GM18520 (cell line): ENCODE measurements at regions not wholly inside any gene's neighbourhood (a gene's known extent, or its start where the extent isn't known, plus 50 kb on each side); places are given as distances from the start of the nearest gene placed in this dataset.
"Not testable (repeated sequence)": the region's sequence is repeated elsewhere in the genome, so short reads cannot be mapped to it uniquely, and the experiment has no call there.

Experiments
- ATAC-seq: cut with Tn5 transposase; IDR thresholded peaks from one replicate; pipeline ENCODE4 v1.9.1; 2021; ENCODE audit not compliant: unreplicated experiment

GRCh38 chr6:22738194-22738593, 168.8 kb downstream of the HDGFL1 start:
- ATAC-seq, result no peak

GRCh38 chr6:22747571-22747970, 178.2 kb downstream of the HDGFL1 start:
- no peak for ATAC-seq

- ATAC-seq, result no peak
Observed at GRCh38 chr6:22748681-22749080, 179.3 kb downstream of the HDGFL1 start.

- ATAC-seq, result no peak
Observed at GRCh38 chr6:22749696-22750095, 180.3 kb downstream of the HDGFL1 start.

GRCh38 chr6:22751223-22751622, 181.9 kb downstream of the HDGFL1 start:
- ATAC-seq, result no peak

- ATAC-seq, result no peak
Observed at GRCh38 chr6:22752522-22752921, 183.2 kb downstream of the HDGFL1 start.

GRCh38 chr6:22754061-22754460, 184.7 kb downstream of the HDGFL1 start:
- ATAC-seq, result no peak

- ATAC-seq, result no peak
Observed at GRCh38 chr6:22755605-22756004, 186.2 kb downstream of the HDGFL1 start.

GRCh38 chr6:22756365-22756764, 187.0 kb downstream of the HDGFL1 start:
- no peak for ATAC-seq

- no peak for ATAC-seq
Observed at GRCh38 chr6:22764496-22764895, 195.1 kb downstream of the HDGFL1 start.

- ATAC-seq, result no peak
Observed at GRCh38 chr6:22765015-22765414, 195.6 kb downstream of the HDGFL1 start.

- ATAC-seq, result no peak
Observed at GRCh38 chr6:22766979-22767378, 197.6 kb downstream of the HDGFL1 start.

- no peak for ATAC-seq
Observed at GRCh38 chr6:22770054-22770453, 200.7 kb downstream of the HDGFL1 start.

GRCh38 chr6:22774129-22774528, 204.8 kb downstream of the HDGFL1 start:
- no peak for ATAC-seq

GRCh38 chr6:22778438-22778837, 209.1 kb downstream of the HDGFL1 start:
- not testable (repeated sequence) for ATAC-seq

- no peak for ATAC-seq
Observed at GRCh38 chr6:22779062-22779461, 209.7 kb downstream of the HDGFL1 start.

GRCh38 chr6:22783931-22784330, 214.6 kb downstream of the HDGFL1 start:
- no peak for ATAC-seq

GRCh38 chr6:22784601-22785410, 215.4 kb downstream of the HDGFL1 start:
- no peak for ATAC-seq

GRCh38 chr6:22788038-22788437, 218.7 kb downstream of the HDGFL1 start:
- no peak for ATAC-seq

GRCh38 chr6:22789315-22789714, 219.9 kb downstream of the HDGFL1 start:
- ATAC-seq, result no peak

- ATAC-seq, result no peak
Observed at GRCh38 chr6:22794844-22795243, 225.5 kb downstream of the HDGFL1 start.

- no peak for ATAC-seq
Observed at GRCh38 chr6:22800451-22800850, 231.1 kb downstream of the HDGFL1 start.

GRCh38 chr6:22801831-22802230, 232.5 kb downstream of the HDGFL1 start:
- no peak for ATAC-seq
